GM19468 (cell line): ENCODE measurements at regions not wholly inside any gene's neighbourhood (a gene's known extent, or its start where the extent isn't known, plus 50 kb on each side); places are given as distances from the start of the nearest gene placed in this dataset.
"Not testable (repeated sequence)": the region's sequence is repeated elsewhere in the genome, so short reads cannot be mapped to it uniquely, and the experiment has no call there.

Experiments used
- ATAC-seq: cut with Tn5 transposase; IDR thresholded peaks from one replicate; pipeline ENCODE4 v1.9.1; 2021; ENCODE audit warnings: mild to moderate bottlenecking, moderate library complexity, moderate number of reproducible peaks; ENCODE audit not compliant: unreplicated experiment; ENCODE audit errors: extremely low read depth

DNA sequence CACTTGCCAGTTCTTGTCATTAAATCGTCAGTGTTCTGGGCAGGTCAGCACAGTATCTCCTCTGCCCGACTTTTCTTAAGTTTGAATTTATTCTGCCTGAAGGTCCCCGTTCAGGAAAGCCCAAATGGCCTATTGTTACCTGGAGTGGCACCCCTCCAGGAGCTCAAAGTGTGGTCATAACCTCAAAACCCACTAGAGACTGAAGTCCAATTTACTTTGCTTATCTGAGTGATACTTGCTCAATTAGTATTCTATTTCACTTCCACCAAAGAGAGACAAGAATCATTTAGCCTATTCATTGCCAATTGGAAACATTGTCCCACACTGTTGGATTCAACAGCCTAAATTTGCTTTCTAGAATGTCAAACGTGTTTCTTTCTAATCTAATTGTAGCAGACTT is 375.3 kb downstream of the LNPK start:
- no peak for ATAC-seq

DNA sequence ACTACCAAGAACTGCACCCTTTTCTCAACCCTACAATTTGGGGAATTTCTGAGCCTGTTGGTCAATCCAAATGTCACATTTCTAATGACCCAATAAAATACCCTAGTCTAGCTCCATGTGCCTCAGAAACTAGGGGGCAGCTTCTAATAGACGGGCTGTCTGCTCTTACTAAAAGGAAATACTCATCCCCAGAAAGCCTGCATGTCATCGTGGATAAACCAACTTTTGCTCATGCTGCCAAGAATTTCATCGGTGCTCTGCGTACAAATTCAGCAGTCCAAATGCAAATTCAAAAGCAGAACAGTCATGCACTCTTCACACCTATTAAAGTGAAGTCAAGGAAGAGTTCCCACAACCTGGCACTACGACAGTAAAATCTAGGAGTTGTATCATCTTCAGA is 377.3 kb downstream of the LNPK start:
- ATAC-seq: no peak

DNA sequence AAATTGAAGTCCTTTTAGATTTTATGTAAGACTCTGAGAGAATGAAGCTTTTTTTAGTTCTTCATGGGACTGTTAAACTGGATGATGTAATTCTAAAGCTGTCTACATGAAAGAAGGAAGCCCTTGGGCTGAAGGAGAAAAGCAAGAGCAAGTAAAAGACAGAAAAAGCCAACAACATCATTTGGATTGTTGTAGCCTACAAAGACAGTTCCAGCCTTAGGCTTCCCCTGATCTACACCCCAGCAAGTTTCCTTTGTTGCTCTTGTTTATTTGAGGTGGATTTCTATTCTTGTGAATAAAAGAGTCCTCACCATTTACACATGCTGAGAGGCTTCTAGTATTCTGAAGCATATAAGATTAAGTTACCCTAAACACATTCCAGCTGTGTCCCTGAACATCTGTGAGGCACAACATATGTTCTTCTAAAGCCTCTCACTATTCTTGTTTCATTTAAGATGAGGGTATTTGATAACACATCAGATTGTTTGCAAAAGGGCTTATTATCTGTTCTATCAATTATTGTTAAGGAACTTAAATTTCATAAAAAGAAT is 377.8 kb downstream of the LNPK start:
- ATAC-seq: no peak

DNA sequence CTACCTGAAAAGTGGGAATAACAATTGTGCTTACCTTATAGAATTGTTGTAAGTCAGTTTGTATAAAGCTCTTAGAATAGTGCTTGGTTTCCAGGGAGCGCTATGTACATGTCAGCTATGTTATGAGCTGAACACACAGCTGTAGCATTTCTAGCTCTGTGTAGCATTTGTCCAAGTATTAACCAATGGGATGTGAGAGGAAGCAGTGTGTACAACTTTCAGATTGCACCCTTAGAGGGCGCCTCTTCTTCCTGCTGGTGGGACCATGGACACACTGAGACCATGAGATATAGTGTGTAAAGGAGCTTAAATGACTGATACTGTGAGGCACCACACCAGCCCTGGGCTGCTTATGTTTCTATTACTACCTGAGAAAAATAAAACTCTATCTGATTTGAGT is 380.2 kb downstream of the LNPK start:
- ATAC-seq: no peak

DNA sequence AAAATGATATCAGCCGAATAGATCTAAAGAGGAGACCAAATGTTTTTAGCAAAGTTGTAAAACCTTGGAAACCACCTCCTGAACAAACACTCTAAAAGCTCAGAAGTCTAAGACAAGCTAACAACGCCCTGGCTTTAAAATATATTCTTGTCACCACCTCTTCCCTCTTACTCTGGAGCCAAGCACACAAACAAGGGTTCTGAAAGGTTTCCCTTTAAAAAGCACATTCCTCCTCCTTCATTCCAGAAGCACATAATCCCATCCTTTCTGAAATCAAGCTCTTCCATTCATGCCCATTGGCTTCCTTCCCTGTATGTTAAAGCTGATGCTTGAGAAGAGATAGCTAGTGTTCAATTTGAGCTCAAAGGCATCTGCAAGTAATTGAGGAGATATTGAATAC is 382.0 kb downstream of the LNPK start:
- no peak for ATAC-seq

DNA sequence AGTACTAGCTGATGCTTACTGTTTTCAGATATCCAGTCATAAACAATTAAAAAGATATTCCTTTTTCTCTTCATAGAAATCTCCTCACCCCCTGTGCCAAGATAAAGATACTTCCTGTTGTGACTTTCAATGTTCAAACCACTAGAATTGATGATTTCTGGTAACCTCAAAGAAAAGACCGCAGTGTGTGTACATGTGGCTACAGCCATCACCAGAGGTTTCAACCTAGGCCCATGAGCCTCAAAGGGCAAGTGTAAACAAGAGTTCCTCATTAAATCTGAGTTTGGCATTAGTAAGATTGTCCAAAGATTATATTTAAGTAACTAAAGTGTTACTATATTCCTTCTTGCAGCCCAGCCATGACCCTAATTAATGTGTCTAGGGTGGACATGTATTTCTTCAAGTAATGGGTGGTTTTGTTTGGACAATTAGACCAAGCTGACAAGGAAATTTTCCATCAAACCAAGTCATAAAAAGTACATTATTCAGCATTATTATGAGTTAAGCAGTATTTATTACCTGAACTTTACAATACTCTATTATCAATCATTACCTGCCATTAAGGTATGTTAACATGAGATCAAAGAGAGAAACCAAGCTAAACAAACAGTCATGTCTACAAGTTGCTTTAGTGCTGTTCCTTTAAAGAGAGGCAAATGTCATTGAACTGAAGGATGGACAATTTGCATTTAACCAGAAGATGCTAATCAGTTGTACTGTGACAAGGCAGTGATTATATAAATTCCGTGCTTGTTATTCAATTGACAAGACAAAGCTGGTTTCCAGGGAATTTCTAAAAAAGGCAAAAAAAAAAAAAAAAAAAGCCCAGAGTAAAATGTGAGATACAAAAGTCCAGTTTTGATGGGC is 382.7 kb downstream of the LNPK start:
- no peak for ATAC-seq

DNA sequence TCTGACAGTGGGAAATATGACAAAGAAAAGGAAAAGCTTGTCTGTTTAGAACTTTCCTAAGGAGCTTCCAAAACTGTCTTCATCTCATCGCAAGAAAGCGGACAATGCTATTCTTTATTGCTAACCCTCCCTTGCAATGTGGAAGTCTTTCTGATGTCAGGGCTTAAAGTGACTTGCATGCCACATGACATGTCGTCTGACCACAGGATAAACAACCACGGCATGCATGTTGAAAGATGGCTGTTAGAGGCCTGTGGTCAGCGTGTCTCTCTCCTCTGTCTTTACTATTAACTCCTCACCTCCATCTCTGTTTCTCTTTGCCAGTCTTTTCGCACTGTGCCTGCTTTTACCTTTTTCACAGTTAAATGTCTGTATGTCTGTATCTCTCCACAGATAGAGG is 389.8 kb downstream of the LNPK start:
- no peak for ATAC-seq

DNA sequence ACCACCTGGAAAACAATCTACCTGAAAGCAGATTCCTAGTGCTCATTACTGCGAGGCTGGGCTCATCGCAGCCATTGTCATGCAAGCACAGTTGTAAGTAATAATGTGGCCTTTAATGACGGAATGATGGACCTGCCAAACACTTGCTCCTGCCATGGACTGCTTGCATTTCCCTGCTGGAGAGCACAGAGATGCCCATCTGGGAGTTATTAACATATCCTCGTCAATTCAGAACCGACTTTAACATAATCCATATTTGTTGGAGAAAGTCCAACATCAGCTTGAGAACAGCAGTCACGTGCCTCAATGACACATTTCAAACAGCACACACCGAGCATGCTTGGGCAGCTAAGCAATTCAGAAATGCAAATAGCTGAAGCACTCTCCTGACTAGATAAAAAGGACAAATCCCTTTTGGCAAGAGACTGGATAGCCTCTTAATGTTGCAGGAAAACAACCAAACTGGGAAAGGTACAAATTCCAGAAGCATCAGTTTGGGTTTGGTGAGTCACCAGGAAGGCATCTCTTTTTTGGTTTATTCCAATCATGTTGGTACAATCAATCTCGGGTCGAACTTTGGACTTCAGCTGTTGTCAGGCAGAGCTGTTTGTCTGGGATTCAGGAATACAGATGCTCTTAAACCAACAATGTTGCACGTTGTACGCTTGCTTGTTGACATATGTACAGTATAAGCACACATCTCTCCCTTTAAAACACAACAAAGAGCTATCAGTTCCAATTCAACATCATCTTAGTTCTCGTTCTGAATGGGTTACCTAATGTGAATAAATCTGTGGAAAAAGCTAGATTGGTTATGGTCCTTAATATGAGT is 395.8 kb downstream of the LNPK start:
- ATAC-seq: no peak

DNA sequence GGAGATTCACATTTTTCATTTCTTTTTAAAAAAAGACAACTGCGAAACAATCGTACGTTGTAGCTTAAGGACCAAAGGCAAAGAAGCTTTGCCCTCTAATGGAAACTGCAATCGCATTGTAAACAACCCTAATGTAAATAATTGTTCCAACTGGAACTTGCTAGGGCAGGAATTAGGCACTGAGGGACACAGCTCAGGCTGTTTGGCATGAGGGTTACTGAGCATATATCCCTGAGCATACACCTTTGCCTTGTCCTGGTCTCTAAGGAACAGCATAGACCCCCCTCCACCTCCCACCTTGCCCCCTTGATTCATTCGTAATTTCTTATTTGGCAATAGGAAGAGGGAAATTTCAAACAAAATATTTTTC is 396.4 kb downstream of the LNPK start:
- ATAC-seq: no peak

DNA sequence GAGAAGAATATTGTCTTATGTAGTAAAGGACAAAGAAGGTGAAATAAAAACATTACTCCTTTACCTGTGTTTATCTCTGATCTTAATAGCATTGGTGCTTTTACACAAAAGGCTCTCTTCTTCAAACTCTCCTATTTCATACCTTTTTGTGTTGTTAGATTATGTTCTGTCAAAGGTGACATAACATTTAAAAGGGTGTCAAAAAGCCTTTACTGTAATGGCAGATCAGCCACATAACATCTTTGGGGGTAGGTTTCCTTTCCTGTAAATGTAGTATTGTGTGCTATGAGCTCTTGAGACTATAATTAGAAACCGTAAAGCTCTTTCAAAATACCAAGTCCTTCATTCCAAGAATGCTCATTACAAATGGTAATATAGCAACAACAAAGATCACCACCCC is 400.1 kb downstream of the LNPK start:
- ATAC-seq: no peak

DNA sequence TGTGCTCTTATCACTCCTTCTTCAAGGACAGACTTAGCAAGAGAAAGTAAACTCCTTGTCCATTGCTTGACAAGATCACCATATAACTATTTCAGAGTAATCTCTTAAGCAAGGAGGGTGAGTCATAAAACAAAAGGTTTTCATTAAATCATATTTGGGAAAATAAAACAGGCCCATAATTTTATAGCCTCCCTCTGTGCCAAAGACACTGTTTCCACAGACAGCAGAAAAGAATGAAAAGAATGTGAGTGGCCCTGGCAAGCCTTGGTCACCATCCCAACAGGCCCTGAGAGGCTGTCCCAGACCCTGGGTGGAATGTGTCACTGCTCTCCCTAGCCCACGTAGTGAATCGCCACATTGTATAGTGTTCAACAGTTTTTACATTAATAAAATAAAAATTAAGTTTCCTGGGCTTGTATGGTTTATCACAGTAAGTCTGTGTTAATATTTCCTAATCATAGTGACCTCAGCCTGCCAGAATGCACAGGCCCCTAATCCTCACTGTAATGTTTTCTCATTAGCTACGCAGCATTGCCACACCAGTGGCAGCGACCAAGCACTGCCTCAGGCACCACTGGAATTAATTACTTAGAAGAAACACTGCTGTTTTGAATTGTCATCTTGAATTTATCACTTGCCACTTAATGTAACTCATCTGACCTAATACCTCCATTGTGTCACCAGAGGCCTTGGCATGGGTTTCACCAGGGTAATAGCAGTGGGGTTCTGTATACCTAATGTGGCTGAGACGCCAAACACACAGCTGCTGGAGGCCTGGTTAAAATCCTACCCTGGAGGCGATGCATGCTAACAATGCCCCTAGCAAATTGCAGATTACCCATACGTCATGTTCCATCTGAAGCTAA is 401.9 kb downstream of the LNPK start:
- ATAC-seq: no peak

DNA sequence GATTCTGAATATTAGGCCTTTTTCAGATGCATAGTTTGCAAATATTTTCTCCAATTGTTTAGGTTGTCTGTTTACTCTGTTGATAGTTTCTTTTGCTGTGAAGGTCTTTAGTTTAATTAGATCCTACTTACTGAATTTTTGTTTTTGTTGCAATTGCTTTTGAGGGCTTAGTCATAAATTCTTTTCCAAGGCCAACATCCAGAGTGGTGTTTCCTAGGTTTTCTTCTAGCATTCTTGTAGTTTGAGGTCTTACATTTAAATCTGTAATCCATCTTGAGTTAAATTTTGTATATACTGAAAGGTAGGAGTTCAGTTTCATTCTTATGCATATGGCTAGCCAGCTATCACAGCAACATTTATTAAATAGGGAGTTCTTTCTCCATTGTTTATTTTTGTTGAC is 404.8 kb downstream of the LNPK start:
- ATAC-seq: no peak

DNA sequence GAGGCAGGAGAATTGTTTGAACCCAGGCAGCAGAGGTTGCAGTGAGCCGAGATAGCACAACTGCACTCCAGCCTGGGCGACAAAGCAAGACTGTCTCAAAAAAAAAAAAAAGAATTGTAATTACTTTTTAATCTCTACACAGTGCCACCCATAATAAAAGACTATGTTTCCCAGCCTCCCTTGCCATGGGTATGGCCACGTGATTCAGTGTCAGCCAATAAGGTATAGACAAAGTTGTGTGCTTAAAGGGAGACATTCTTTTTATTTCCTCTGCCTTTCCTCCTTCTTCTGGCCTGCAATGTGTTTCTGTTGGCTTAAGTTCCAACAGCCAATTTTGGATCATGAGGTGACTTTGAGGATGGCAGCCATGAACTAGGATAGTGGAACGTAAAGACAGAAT is 406.9 kb downstream of the LNPK start:
- ATAC-seq: no peak

DNA sequence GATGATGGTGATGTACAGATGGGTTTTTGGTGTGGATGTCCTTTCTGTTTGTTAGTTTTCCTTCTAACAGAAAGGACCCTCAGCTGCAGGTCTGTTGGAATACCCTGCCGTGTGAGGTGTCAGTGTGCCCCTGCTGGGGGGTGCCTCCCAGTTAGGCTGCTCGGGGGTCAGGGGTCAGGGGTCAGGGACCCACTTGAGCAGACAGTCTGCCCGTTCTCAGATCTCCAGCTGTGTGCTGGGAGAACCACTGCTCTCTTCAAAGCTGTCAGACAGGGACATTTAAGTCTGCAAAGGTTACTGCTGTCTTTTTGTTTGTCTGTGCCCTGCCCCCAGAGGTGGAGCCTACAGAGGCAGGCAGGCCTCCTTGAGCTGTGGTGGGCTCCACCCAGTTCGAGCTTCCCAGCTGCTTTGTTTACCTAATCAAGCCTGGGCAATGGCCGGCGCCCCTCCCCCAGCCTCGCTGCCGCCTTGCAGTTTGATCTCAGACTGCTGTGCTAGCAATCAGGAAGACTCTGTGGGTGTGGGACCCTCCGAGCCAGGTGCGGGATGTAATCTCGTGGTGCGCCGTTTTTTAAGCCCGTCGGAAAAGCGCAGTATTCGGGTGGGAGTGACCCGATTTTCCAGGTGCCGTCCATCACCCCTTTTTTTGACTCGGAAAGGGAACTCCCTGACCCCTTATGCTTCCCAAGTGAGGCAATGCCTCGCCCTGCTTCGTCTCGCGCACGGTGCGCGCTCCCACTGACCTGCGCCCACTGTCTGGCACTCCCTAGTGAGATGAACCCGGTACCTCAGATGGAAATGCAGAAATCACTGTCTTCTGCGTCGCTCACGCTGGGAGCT is 408.2 kb downstream of the LNPK start:
- ATAC-seq: not testable (repeated sequence)

DNA sequence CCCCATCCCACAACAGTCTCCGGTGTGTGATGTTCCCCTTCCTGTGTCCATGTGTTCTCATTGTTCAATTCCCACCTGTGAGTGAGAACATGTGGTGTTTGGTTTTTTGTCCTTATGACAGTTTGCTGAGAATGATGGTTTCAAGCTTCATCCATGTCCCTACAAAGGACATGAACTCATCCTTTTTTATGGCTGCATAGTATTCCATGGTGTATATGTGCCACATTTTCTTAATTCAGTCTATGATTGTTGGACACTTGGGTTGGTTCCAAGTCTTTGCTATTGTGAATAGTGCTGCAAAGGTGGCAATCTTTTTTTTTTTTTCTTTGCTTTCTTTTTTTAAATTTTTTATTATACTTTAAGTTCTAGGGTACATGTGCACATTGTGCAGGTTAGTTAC is 406.7 kb upstream of the ATP5MC3 start:
- not testable (repeated sequence) for ATAC-seq

DNA sequence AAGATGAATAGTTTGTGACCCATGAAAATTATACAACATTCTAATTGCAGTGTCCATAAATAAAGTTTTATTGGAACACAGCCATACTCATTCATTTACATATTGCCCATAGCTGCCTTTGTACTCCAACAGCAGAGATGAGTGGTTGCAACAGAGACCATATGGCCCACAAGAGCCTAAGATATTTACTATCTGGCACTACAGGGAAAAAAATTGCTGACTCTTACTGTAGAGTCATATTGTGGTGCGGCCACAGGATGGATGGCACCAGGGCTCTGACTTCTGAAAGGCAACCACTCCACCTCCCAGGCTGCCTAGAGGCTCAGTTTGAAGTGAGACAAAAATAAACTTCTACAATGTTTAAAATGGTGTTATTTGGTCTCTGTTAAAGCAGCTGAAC is 404.0 kb upstream of the ATP5MC3 start:
- no peak for ATAC-seq

DNA sequence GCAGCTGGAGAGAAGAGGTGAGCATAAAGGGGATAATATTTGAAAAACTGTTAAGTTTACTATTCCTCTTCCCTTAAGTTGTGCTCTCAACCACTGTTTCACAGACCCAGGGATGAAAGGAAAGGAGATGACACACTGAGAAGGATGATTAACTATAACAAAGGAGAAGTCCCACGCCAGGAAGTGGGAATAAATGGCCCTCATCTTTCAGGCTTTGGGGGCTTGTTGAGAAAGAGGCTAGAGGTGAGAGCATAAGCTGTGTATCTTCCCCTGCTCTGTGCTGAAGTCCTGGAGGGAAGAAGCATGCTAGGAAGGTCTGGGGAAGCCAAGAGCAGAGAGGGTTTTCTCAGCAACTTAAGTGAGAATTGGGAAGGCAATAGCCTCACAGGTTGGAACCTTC is 399.1 kb upstream of the ATP5MC3 start:
- ATAC-seq: no peak

DNA sequence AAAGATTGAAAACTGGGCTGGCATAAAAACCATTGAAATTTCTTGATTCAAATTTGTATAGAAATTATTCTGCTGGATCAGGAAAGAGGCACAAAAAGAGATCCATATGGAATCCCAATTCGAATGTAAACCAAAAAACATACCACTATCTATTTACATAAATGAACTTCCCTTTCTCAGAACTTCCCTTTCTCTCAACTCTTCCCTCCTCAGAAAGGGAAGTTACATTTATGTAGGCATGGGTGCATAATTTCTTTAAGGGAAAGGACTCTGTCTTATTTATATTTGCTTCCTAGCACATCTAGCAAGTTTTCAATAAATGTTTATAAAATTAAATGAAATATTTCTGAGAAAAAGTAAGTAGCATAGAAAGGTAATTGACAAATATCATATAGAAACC is 398.1 kb upstream of the ATP5MC3 start:
- no peak for ATAC-seq

DNA sequence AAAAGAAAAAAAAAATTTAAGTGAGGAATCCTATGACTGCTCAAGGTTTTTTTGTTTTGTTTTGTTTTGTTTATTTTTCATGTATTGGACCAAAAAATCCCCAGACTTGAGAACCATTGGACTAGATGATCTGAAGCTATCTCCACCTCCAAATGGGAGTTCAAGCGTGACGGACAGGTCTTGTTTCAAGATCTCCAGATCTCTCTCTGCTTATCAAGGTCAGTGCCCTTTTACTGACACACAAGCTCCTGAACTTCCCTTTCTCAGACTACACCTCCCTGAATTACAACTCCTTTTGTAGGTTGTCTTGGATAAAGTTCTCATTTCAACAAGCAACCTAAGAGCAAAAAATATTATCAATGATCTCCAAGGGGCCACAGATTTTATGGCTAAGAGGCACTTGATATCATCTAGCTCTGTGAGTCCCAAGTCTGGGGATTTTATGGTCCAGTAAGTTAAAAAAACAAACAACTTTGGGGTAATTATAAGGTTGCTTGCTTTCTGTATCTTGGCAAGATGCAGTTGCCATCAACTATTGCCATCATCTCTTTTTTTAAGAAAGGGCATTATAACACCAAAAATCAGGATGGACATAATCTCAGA is 396.0 kb upstream of the ATP5MC3 start:
- no peak for ATAC-seq
